Keratinocyte (primary cell): ENCODE measurements at regions not wholly inside any gene's neighbourhood (a gene's known extent, or its start where the extent isn't known, plus 50 kb on each side); places are given as distances from the start of the nearest gene placed in this dataset.

Experiments used
- DNase-seq: peaks from one replicate; pipeline ENCODE4 v3.0.0-alpha.2; 2011; ENCODE audit warnings: low read depth, missing footprints, low spot score
- FAIRE-seq: peaks from 2 replicates; lab custom pipeline; 2011; peaks lifted over from hg19 to GRCh38; lab: Jason Lieb, UNC
- H2AFZ ChIP-seq: 2 replicates; pipeline ENCODE4 v1.6.0; 2012; ENCODE audit warnings: low read length, control low read depth, inconsistent platforms; ENCODE audit not compliant: control insufficient read depth
- H3K27ac ChIP-seq: 2 replicates; pipeline ENCODE4 v1.5.1; 2011; ENCODE audit warnings: low read length; ENCODE audit not compliant: control insufficient read depth, insufficient read depth
- H3K27me3 ChIP-seq: 3 replicates; pipeline ENCODE4 v1.6.0; 2011; ENCODE audit warnings: low read length; ENCODE audit not compliant: control insufficient read depth, insufficient read depth; ENCODE audit errors: extremely low read depth
- H3K36me3 ChIP-seq, 2 experiments: 2 replicates in 1 of 2; 3 replicates in 1 of 2; pipeline ENCODE4 v1.5.1; 2011; ENCODE audit warnings: low read length in 2 of 2, mild to moderate bottlenecking in 1 of 2; ENCODE audit not compliant: control insufficient read depth in 2 of 2, insufficient read depth in 2 of 2; ENCODE audit errors: extremely low read depth in 1 of 2
- H3K4me1 ChIP-seq: 3 replicates; pipeline ENCODE4 v1.5.1; 2011; ENCODE audit warnings: low read length; ENCODE audit not compliant: control insufficient read depth, insufficient read depth; ENCODE audit errors: extremely low read depth
- H3K4me2 ChIP-seq: 3 replicates; pipeline ENCODE4 v1.6.0; 2011; ENCODE audit warnings: low read depth, low read length; ENCODE audit not compliant: control insufficient read depth, insufficient read depth; ENCODE audit errors: extremely low read depth
- H3K4me3 ChIP-seq, 3 experiments: fragments of 200-600 bp in 1 of 3; sonication (generic) in 1 of 3; 2 replicates in 2 of 3; 3 replicates in 1 of 3; pipeline ENCODE4 v1.5.1; 2011 to 2016; ENCODE audit warnings: low read length in 3 of 3, mild to moderate bottlenecking in 3 of 3, control low read depth in 2 of 3, inconsistent platforms in 1 of 3, low read depth in 1 of 3, mixed read lengths in 1 of 3, mixed run types in 1 of 3, moderate library complexity in 1 of 3; ENCODE audit not compliant: control insufficient read depth in 2 of 3, insufficient read depth in 2 of 3; ENCODE audit errors: extremely low read depth in 1 of 3
- H3K79me2 ChIP-seq: 2 replicates; pipeline ENCODE4 v1.6.0; 2012; ENCODE audit warnings: low read length; ENCODE audit not compliant: control insufficient read depth, insufficient read depth
- H3K9ac ChIP-seq: 3 replicates; pipeline ENCODE4 v1.6.0; 2011; ENCODE audit warnings: low read length; ENCODE audit not compliant: control insufficient read depth, insufficient read depth; ENCODE audit errors: extremely low read depth
- H3K9me1 ChIP-seq: 3 replicates; pipeline ENCODE4 v1.6.0; 2011; ENCODE audit warnings: low read length; ENCODE audit not compliant: control insufficient read depth, insufficient read depth; ENCODE audit errors: extremely low read depth
- H3K9me3 ChIP-seq: 2 replicates; pipeline ENCODE4 v1.5.1; 2012; ENCODE audit warnings: low read depth, low read length; ENCODE audit not compliant: control insufficient read depth
- H4K20me1 ChIP-seq: 3 replicates; pipeline ENCODE4 v1.6.0; 2011; ENCODE audit warnings: low read length; ENCODE audit not compliant: control insufficient read depth, insufficient read depth; ENCODE audit errors: extremely low read depth
- CTCF ChIP-seq, 3 experiments: IDR thresholded peaks in 1 of 3; conservative IDR thresholded peaks in 1 of 3; optimal IDR thresholded peaks in 1 of 3; 2 replicates in 2 of 3; 3 replicates in 1 of 3; pipeline versions ENCODE3 to v1.5.1; 2011; ENCODE audit warnings: low read length in 3 of 3, mild to moderate bottlenecking in 3 of 3, moderate library complexity in 2 of 3, control low read depth in 1 of 3, inconsistent platforms in 1 of 3; ENCODE audit not compliant: insufficient read depth in 2 of 3; ENCODE audit errors: extremely low read depth in 1 of 3
- EZH2 ChIP-seq: IDR thresholded peaks from one replicate; pipeline ENCODE4 v1.6.1; 2012; ENCODE audit warnings: inconsistent platforms, mild to moderate bottlenecking, low read length, moderate library complexity
- dilution Hi-C: fragments of 300-500 bp; cut with MboI; formaldehyde crosslinking; loops from one replicate; pipeline ENCODE4 v1.7.0; 2020; ENCODE audit warnings: low sequenced_read_pairs; ENCODE audit not compliant: extremely low pct_ligation_motif_present

- H3K9me3 ChIP-seq, result no peaks in the 10 kb centered on the region
- TF ChIP-seq CTCF (optimal IDR thresholded peaks at IDR 0.05 in 1 of 3, IDR thresholded peaks at IDR 0.05 in 1 of 3, conservative IDR thresholded peaks at IDR 0.05 in 1 of 3; ENCODE audit: extremely low read depth in 1 of 3, insufficient read depth in 2 of 3, low read length in 3 of 3), result no peak
- TF ChIP-seq EZH2, result no peak
- H3K79me2 ChIP-seq, result no peaks in the 10 kb centered on the region
- no peaks in the 10 kb centered on the region for H4K20me1 ChIP-seq
- H3K9me1 ChIP-seq, result no peaks in the 10 kb centered on the region
- H3K4me3 ChIP-seq, result no peak overlapping the region
- H2AFZ ChIP-seq, result peak overlapping the region; percentile 17
- peaks cover 27% of the 10 kb centered on the region for H3K4me1 ChIP-seq
- dilution Hi-C loops, result no loop called here
- DNase-seq (no peak), FAIRE-seq (peak; percentile 9)
- H3K36me3 ChIP-seq, result no peaks in the 10 kb centered on the region
- no peak overlapping the region for H3K9ac ChIP-seq
- peak overlapping the region; percentile 72 for H3K27ac ChIP-seq
- H3K27me3 ChIP-seq, result no peaks in the 10 kb centered on the region
- no peak overlapping the region for H3K4me2 ChIP-seq
Observed at GRCh38 chr2:62654876-62655359, 50.6 kb upstream of the EHBP1 start.

GRCh38 chr2:62654423-62654791 is 51.1 kb upstream of the EHBP1 start:
- dilution Hi-C loops, result no loop called here
- H3K36me3 ChIP-seq, result no peaks in the 10 kb centered on the region
- no peak overlapping the region for H2AFZ ChIP-seq
- H3K4me1 ChIP-seq, result peaks cover 21% of the 10 kb centered on the region
- H3K27ac ChIP-seq, result peak overlapping the region; percentile 72
- H3K79me2 ChIP-seq, result no peaks in the 10 kb centered on the region
- DNase-seq (peak; percentile 63), FAIRE-seq (peak; percentile 74)
- H3K4me2 ChIP-seq, result peak overlapping the region; percentile 83
- H4K20me1 ChIP-seq, result no peaks in the 10 kb centered on the region
- no peak for TF ChIP-seq EZH2
- TF ChIP-seq CTCF (optimal IDR thresholded peaks at IDR 0.05 in 1 of 3, IDR thresholded peaks at IDR 0.05 in 1 of 3, conservative IDR thresholded peaks at IDR 0.05 in 1 of 3; ENCODE audit: extremely low read depth in 1 of 3, insufficient read depth in 2 of 3, low read length in 3 of 3), result no peak
- H3K9me1 ChIP-seq, result no peaks in the 10 kb centered on the region
- no peak overlapping the region for H3K9ac ChIP-seq
- no peak overlapping the region for H3K4me3 ChIP-seq
- H3K9me3 ChIP-seq, result no peaks in the 10 kb centered on the region
- H3K27me3 ChIP-seq, result no peaks in the 10 kb centered on the region
